B cell (primary cell): ENCODE measurements at regions not wholly inside any gene's neighbourhood (a gene's known extent, or its start where the extent isn't known, plus 50 kb on each side); places are given as distances from the start of the nearest gene placed in this dataset.

Source experiments
- CTCF ChIP-seq: fragments of 200-600 bp; IDR thresholded peaks from one replicate; pipeline ENCODE4 v1.8.0; 2022; ENCODE audit warnings: antibody characterized with exemption, mild to moderate bottlenecking
- EZH2 ChIP-seq: IDR thresholded peaks from 2 replicates; pipeline ENCODE4 v1.6.1; 2012; ENCODE audit warnings: borderline replicate concordance, low read depth, mild to moderate bottlenecking, moderate library complexity, low read length; ENCODE audit not compliant: insufficient read depth, poor library complexity, severe bottlenecking

GRCh38 chr11:26093206-26093605, 238.7 kb upstream of the ANO3 start:
- TF ChIP-seq CTCF = no peak
- TF ChIP-seq EZH2 = no peak
